Activated CD8-positive, alpha-beta memory T cell treated with anti-CD3 and anti-CD28 coated beads for 4 hours (primary cell): ENCODE measurements at regions not wholly inside any gene's neighbourhood (a gene's known extent, or its start where the extent isn't known, plus 50 kb on each side); places are given as distances from the start of the nearest gene placed in this dataset.

Experiments
- DNase-seq, 2 donors: peaks; one replicate each; pipeline ENCODE4 v3.0.0-alpha.2; 2020; ENCODE audit warnings: low read depth in 2 of 2

DNA sequence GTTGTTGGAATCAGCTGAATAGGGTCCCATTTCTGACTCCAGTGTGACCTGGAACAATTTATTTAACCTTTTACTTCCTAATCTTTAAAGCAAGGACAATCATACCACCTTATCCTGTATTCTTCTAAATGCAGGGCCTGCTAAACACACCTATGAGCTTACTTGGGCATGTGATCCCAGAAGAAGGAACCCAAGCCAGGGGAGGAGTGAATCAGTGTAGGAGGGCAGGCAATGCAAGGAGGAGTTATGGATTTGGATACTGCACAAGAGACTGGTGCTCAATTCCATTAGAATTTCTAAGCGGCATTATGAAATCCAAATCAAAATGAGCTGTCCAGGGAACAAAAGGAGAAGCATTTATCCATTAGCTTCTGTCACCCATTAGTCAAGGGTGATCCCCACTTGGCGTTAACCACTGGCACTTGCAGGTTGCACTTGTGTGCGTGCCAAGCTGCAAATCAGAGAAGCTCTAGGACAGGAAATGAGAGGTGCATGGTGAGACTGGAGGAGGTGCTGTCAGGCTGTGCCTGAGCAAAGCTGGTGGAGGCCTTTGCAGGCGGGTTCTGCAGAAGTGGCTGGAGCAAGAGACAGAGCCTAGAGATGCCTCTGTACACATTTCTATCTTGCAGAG, 297.2 kb upstream of the PLXNA2 start:
- no peak for DNase-seq

DNA sequence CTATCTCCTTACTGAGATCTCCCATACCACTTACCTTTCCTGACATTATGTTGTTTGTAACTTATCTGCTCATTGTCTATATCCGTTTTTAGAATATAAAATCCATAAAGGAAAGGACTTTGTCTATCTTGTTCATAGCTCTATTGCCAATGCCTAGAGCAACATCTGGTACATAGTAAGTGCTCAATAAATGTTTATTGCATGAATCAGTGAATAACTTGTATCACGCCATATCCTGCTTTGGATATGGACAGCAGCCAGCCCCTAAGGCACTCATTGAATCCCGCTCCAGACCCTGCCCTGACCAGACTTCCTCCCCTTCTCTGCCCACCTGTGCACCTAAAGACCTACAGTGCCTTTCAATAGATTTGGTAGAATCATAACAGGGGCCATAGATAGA, 298.1 kb upstream of the PLXNA2 start:
- no peak for DNase-seq

- no peak for DNase-seq
Measured at GRCh38 chr1:208544053-208544452, 299.9 kb upstream of the PLXNA2 start.

GRCh38 chr1:208544794-208545193, 300.6 kb upstream of the PLXNA2 start:
- DNase-seq: no peak

DNA sequence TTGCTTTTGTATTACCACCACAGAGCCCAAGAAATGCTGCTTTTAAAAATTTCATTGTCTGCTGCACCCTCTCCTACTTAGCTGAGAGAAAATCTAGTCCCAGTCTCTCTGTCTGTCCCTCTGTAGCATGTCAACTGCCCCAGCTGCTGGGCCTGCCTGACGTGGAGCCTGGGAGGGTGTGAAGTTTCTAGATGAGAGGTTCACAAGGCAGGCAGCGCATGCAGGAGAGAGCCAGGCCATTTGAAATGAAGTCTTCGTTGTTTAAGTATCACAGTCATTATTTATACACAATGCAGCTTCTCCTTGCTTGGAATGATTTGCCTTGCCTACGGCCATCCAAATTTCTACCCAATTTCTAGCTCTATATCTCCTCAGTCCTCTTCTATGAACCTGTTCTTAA, 306.8 kb upstream of the PLXNA2 start:
- DNase-seq: no peak

DNA sequence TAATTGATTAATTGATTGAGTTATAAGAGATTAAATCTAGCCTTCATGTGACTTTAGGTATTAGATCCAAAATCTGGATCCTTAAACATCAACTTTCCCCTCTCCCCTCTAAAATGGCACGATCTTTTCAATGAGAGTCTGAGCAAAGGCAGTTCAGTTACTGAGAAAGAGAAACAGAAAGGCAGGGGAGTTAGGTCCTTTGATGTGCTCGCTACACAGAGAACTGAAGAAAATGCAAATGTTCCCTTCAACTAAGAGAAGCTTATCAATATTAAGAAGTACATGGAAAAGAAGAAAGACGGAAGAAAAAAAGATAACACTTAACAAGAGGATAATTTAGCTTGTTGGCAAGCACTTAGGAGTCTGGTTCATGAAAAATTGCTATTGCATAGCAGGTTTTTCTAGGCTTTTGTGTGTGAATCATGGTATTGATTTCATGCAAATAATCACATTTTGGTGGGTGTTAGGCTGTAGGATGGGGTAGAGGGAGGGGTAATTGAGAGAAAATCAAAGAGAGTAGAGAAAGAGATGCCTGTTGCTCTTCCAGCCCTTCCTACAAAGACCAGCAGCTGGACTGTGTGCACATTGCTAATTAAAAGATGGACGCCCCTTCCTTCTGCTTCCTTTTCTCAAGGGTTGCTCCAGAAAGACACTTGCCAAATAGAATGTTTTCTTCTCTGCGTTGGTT, 307.6 kb upstream of the PLXNA2 start:
- DNase-seq: no peak

GRCh38 chr1:208552928-208553327, 308.7 kb upstream of the PLXNA2 start:
- DNase-seq: no peak

- DNase-seq: no peak
Measured at GRCh38 chr1:208556461-208556860, 312.3 kb upstream of the PLXNA2 start.

- DNase-seq: no peak
Measured at GRCh38 chr1:208557046-208557722, 313.0 kb upstream of the PLXNA2 start.

GRCh38 chr1:208557723-208558094, 313.5 kb upstream of the PLXNA2 start:
- DNase-seq: no peak

GRCh38 chr1:208559597-208560329, 315.6 kb upstream of the PLXNA2 start:
- DNase-seq: no peak

GRCh38 chr1:208562151-208562960, 318.2 kb upstream of the PLXNA2 start:
- no peak for DNase-seq

DNA sequence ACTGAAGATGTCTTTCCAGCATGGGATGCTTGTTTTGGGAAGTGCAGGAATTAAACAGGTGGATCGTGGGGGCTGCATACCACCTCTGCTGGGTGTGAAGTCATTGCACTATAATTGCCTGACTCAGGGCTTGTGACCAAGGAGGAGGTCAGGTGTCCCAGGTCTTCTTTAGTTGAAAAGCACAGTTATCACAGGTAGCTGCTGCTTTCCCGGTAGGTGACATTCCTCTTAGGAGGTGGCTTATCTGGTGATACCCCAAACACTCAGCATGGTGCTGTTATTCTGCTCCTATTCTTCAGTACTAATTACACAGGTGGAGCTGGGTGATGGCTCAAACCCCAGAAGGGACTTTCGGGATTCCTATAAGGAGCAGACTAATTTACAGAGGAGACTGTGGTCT, 320.3 kb upstream of the PLXNA2 start:
- no peak for DNase-seq

- no peak for DNase-seq
Measured at GRCh38 chr1:208565756-208566440, 321.7 kb upstream of the PLXNA2 start.

DNA sequence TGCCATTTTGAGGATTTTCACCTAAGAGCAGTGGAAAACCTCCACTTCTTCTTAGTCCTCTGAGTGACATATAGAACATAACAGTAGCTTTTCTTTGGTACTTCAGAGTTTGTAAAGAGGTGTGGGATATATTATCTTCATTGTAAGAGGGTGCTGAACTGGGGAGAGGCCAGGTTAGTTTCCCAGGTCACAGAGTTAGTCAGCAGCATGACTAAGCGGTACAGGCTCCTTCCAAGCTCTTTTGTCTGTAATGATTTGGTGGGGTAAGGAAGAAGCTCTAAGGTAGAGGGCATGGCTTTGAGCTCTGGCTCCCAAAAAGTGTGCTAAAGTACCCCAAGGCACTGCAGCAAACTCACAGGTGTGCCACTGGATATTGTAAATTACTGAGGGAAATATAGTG, 325.0 kb upstream of the PLXNA2 start:
- no peak for DNase-seq

GRCh38 chr1:208570362-208570761, 326.2 kb upstream of the PLXNA2 start:
- no peak for DNase-seq

DNA sequence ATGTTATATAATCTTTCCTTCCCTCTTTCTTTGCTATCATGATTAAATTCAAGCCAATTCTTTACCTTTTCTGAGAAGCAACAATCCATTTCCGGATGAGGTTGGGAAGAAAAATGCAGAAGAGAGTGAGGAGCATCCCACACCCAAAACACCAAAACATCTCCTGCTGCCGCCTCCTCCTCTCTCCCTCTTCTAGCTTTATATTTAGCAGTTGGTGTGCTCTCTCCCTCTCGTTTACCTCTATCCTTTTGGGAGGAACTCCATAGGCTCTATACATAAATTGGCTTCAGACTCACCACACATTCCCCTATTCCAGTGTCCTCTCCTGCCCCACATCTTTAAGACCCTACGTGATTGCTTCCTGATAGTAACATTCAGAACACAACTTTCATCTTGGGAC, 332.2 kb upstream of the PLXNA2 start:
- DNase-seq: no peak

- DNase-seq: no peak
Measured at GRCh38 chr1:208577381-208577905, 333.3 kb upstream of the PLXNA2 start.

DNA sequence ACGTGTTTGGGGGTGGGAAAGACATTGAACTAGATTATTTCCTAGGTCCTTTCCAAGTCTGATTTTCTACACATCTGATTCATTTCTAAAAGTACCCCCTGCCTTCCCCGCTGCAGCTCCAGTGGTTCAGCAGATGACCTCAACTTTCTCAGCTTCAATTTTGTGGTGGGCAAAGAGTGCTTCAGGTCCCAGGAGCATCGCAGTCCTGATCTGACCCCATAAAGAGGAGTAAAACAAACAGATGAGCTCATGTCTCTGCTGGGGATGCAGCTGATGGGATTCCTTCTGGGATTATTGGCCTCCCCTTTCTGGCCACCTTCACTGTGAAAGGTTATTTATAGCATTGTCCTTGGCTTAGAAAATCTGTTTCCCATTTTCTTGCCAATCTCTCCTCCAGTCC, 337.0 kb upstream of the PLXNA2 start:
- DNase-seq: no peak

- DNase-seq: no peak
Measured at GRCh38 chr1:208581667-208582066, 337.5 kb upstream of the PLXNA2 start.
